ENCODE measurements at regions not wholly inside any gene's neighbourhood (a gene's known extent, or its start where the extent isn't known, plus 50 kb on each side); places are given as distances from the start of the nearest gene placed in this dataset.

GRCh38 chr10:118151461-118151860 is 104.7 kb upstream of the RAB11FIP2 start:
- Histone ChIP-seq H3F3A (replicated peaks; ENCODE audit: insufficient read depth) (no peaks in the 10 kb centered on the region), H3K4me3 (ENCODE audit: low read depth in 2 of 2, low read length in 1 of 2) (no peak overlapping the region), H4K20me1 (ENCODE audit: insufficient read depth) (no peaks in the 10 kb centered on the region), H3K4me2 (no peak overlapping the region), H3K36me3 (replicated peaks in 1 of 2; ENCODE audit: control insufficient read depth in 1 of 2, insufficient read depth in 2 of 2, low read length in 1 of 2) (no peaks in the 10 kb centered on the region), H3K9ac (no peak overlapping the region), H3K27me3 (ENCODE audit: insufficient read depth) (no peaks in the 10 kb centered on the region), H3K27ac (ENCODE audit: low read depth in 2 of 2, low read length in 1 of 2) (no peak overlapping the region), H3K9me3 (0 out of 2 replicates have a peak, but pooled peaks cover 4% of the 10 kb centered on the region), H3K4me1 (ENCODE audit: control insufficient read depth in 1 of 2, insufficient read depth in 2 of 2, low read depth in 1 of 2, low read length in 1 of 2) (no peaks in the 10 kb centered on the region), H2AFZ (ENCODE audit: low read depth) (no peak overlapping the region), H3K79me2 (ENCODE audit: insufficient read depth) (no peaks in the 10 kb centered on the region), H3K9me2 (peaks cover 3% of the 10 kb centered on the region; the same call in 1 of the 2 replicates)
- CTCF ChIA-PET = no interaction called here
- DNase-seq = no peak
- 53% methylated on average over 2 of the region's 2 CpGs for WGBS (ENCODE audit: low lambda C conversion rate)
- TF ChIP-seq RAD21 (IDR thresholded peaks at IDR 0.05; ENCODE audit: low read length) (no peak), GATA2 (CRISPR knock-in tag; IDR thresholded peaks at IDR 0.05) (no peak), CTCF (IDR thresholded peaks at IDR 0.05) (no peak), REST (IDR thresholded peaks at IDR 0.05; ENCODE audit: low read depth, low read length) (no peak), FOSL2 (IDR thresholded peaks at IDR 0.05; ENCODE audit: borderline replicate concordance, low read depth) (no peak), RFX5 (IDR thresholded peaks at IDR 0.05; ENCODE audit: low read length) (no peak), ELF1 (IDR thresholded peaks at IDR 0.05) (no peak), PBX3 (IDR thresholded peaks at IDR 0.05) (no peak), RXRA (IDR thresholded peaks at IDR 0.05; ENCODE audit: borderline replicate concordance, low read depth) (no peak), YY1 (IDR thresholded peaks at IDR 0.05; ENCODE audit: low read depth) (no peak), JUND (IDR thresholded peaks at IDR 0.05) (no peak), MAX (IDR thresholded peaks at IDR 0.05; ENCODE audit: low read depth) (no peak), GABPA (IDR thresholded peaks at IDR 0.05; ENCODE audit: low read depth) (no peak), EP300 (IDR thresholded peaks at IDR 0.05; ENCODE audit: borderline replicate concordance in 1 of 2, low read depth in 1 of 2, low read length in 1 of 2) (no peak)
- POLR2A ChIA-PET = no interaction called here

Measured in SK-N-SH (cell line).